Small intestine (tissue), 7 donors: ENCODE measurements at regions not wholly inside any gene's neighbourhood (a gene's known extent, or its start where the extent isn't known, plus 50 kb on each side); places are given as distances from the start of the nearest gene placed in this dataset.

Experiments used
- DNase-seq, 2 donors: peaks; one replicate each; pipeline versions ENCODE4 v3.0.0 to v3.0.0-alpha.2; 2013
- FAIRE-seq: peaks from 2 replicates; lab custom pipeline; 2012; peaks lifted over from hg19 to GRCh38; lab: Jason Lieb, UNC
- H3K27ac ChIP-seq, 3 donors: one replicate each; pipeline ENCODE4 v1.5.1; 2013; ENCODE audit warnings: low read length in 2 of 3, mild to moderate bottlenecking in 2 of 3, control low read depth in 1 of 3, inconsistent platforms in 1 of 3, low read depth in 1 of 3, moderate library complexity in 1 of 3
- H3K27me3 ChIP-seq, 3 donors: one replicate each; pipeline ENCODE4 v1.6.1; 2013; ENCODE audit warnings: low read length in 3 of 3, inconsistent platforms in 1 of 3; ENCODE audit not compliant: control insufficient read depth in 3 of 3, insufficient read depth in 3 of 3
- H3K36me3 ChIP-seq, 3 donors: one replicate each; pipeline ENCODE4 v1.6.1; 2013; ENCODE audit warnings: low read length in 3 of 3, inconsistent platforms in 1 of 3, low read depth in 1 of 3, mild to moderate bottlenecking in 1 of 3, moderate library complexity in 1 of 3; ENCODE audit not compliant: control insufficient read depth in 3 of 3, insufficient read depth in 2 of 3
- H3K4me1 ChIP-seq, 3 donors: one replicate each; pipeline ENCODE4 v1.6.1; 2013; ENCODE audit warnings: low read length in 2 of 3, inconsistent platforms in 1 of 3, low read depth in 1 of 3, mild to moderate bottlenecking in 1 of 3, moderate library complexity in 1 of 3; ENCODE audit not compliant: control insufficient read depth in 3 of 3, insufficient read depth in 2 of 3
- H3K4me3 ChIP-seq, 3 donors: one replicate each; pipeline ENCODE4 v1.5.1; 2013; ENCODE audit warnings: low read length in 3 of 3, control low read depth in 1 of 3, inconsistent platforms in 1 of 3, low read depth in 1 of 3, mild to moderate bottlenecking in 1 of 3, moderate library complexity in 1 of 3
- H3K9me3 ChIP-seq, 2 donors: one replicate each; pipeline ENCODE4 v1.6.1; 2013; ENCODE audit warnings: low read depth in 1 of 2, low read length in 1 of 2; ENCODE audit not compliant: control insufficient read depth in 2 of 2, insufficient read depth in 1 of 2
- WGBS, 3 donors: extraction: QIAGEN DNeasy Blood & Tissue Kit; methylation state at CpG; one replicate each; pipeline ENCODE4 v1.1.7; 2013; 5-methylcytosine and 5-hydroxymethylcytosine counted together
- donor health status: healthy with polysubstance abuse.
- donor health status: control.
- donor health status: control.
- donor health status: Bipolar disorder and iron deficiency.
- donor health status: healthy.

DNA sequence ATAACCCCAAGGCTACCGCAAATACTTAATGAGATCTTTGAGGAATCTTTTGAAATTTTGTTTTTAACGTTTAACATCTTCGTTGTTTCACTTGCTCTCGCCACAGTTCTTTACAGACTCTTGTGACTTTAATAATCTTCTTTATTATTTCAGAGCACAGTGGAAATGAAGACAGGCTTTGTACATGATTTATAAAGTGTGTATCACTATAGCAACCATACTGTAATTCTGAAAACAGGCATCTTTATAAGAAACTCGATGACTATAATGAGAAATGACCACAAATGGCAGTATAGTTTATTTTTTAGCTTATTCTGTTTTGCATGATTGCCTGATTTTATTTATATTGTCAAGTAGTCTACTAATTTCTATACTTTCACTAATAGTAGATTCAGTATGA lies 224.4 kb upstream of the GALNTL6 start:
- WGBS, 3 donors, result 71 to 87% (median 76%) methylated on average over 5 of the region's 5 CpGs

GRCh38 chr4:171588051-171588545 lies 225.1 kb upstream of the GALNTL6 start:
- Histone ChIP-seq H3K36me3 (no peaks in the 10 kb centered on the region), H3K27ac (no peak overlapping the region), H3K4me3 (no peak overlapping the region), H3K9me3 (no peaks in the 10 kb centered on the region), H3K4me1 (no peaks in the 10 kb centered on the region), H3K27me3 (no peaks in the 10 kb centered on the region)
- FAIRE-seq (no peak), DNase-seq (no peak)
- WGBS, 3 donors, result 60 to 65% (median 61%) methylated on average over 3 of the region's 3 CpGs

More for the DNA sequence above, 224.4 kb upstream of the GALNTL6 start:
- DNase-seq, result no peak
- FAIRE-seq, result no peak
- Histone ChIP-seq H3K4me3 (no peak overlapping the region), H3K9me3 (no peaks in the 10 kb centered on the region), H3K36me3 (no peaks in the 10 kb centered on the region), H3K4me1 (no peaks in the 10 kb centered on the region), H3K27me3 (no peaks in the 10 kb centered on the region), H3K27ac (no peak overlapping the region)

GRCh38 chr4:171583790-171584189 lies 229.4 kb upstream of the GALNTL6 start:
- Histone ChIP-seq H3K4me3 (no peak overlapping the region), H3K4me1 (no peaks in the 10 kb centered on the region), H3K9me3 (no peaks in the 10 kb centered on the region), H3K27ac (no peak overlapping the region), H3K27me3 (no peaks in the 10 kb centered on the region), H3K36me3 (no peaks in the 10 kb centered on the region)
- FAIRE-seq (no peak), DNase-seq (no peak)

DNA sequence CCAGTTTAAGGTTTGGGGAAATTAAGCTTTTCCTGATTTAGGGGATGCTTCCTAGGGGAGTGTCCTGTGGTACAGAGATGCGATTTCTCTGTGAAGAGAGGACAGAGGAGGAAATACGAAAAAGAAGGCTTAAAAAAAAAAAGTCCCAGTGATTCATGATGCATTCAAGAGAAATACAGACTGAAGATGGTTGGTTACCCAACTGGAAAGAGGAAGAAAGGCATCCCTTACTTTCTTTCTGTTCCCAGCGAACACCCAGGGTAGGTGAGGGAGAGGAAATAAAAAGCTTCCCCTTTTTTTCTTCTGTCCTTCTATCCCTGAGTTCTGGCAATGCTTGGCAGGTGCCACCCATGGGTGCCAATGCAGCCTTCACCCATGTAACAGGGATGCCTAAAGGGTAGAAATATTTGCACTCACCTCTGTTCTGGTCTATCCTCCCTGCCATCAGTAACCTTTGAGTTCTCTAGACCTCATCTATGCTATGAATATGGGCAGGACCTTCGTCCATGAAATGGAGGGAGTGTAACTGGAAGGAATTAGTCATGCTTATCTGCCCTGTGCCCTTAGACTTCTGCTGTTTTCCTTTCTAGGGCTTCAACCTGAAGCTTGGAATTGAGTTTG lies 230.1 kb upstream of the GALNTL6 start:
- H3K36me3 ChIP-seq, result no peaks in the 10 kb centered on the region
- no peak overlapping the region for H3K4me3 ChIP-seq
- FAIRE-seq (no peak), DNase-seq (no peak)
- 36 to 63% (median 38%) methylated on average over 4 of the region's 4 CpGs for WGBS, 3 donors
- H3K27me3 ChIP-seq, result no peaks in the 10 kb centered on the region
- no peaks in the 10 kb centered on the region for H3K9me3 ChIP-seq
- no peak overlapping the region for H3K27ac ChIP-seq
- no peaks in the 10 kb centered on the region for H3K4me1 ChIP-seq

DNA sequence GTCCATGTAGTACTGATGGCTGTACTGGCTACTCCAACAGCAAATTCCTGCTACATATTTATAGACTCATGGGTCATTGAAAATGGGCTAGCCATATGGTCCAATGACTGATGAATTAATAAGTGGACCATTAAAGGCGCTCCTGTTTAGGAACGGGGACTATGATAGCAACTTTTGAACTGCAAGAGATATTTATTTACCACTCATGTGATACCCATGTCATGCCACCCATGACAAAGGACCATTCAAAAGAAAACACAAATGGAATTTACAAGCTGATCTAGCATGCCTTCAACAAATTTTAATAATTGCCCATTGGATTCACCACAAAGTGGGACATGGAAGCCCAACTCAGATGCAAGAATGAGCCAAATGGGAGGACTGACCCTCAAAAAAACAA lies 240.0 kb upstream of the GALNTL6 start:
- Histone ChIP-seq H3K4me1 (no peaks in the 10 kb centered on the region), H3K9me3 (peaks cover 0 to 5% of the 10 kb centered on the region in 2 donors), H3K27ac (no peak overlapping the region), H3K27me3 (no peaks in the 10 kb centered on the region), H3K36me3 (no peaks in the 10 kb centered on the region), H3K4me3 (no peak overlapping the region)
- WGBS, 3 donors, result 89 to 94% (median 93%) methylated on average over 2 of the region's 2 CpGs
- DNase-seq (no peak), FAIRE-seq (no peak)

GRCh38 chr4:171565130-171565788 lies 247.9 kb upstream of the GALNTL6 start:
- Histone ChIP-seq H3K4me1 (no peaks in the 10 kb centered on the region), H3K4me3 (no peak overlapping the region), H3K9me3 (peaks cover 0 to 5% of the 10 kb centered on the region in 2 donors), H3K27me3 (no peaks in the 10 kb centered on the region), H3K27ac (no peak overlapping the region), H3K36me3 (no peaks in the 10 kb centered on the region)
- 55 to 64% (median 64%) methylated on average over 5 of the region's 5 CpGs for WGBS, 3 donors
- FAIRE-seq (no peak), DNase-seq (no peak)

- no peak for DNase-seq
- no peak overlapping the region for H3K27ac ChIP-seq
- no peak for FAIRE-seq
- no peaks in the 10 kb centered on the region for H3K4me1 ChIP-seq
- H3K27me3 ChIP-seq, result no peaks in the 10 kb centered on the region
- H3K36me3 ChIP-seq, result no peaks in the 10 kb centered on the region
- H3K9me3 ChIP-seq, result no peaks in the 10 kb centered on the region
- 53 to 83% (median 66%) methylated on average over 1 of the region's 1 CpG for WGBS, 3 donors
- no peak overlapping the region for H3K4me3 ChIP-seq
Measured at GRCh38 chr4:171561419-171561818, 251.8 kb upstream of the GALNTL6 start.

DNA sequence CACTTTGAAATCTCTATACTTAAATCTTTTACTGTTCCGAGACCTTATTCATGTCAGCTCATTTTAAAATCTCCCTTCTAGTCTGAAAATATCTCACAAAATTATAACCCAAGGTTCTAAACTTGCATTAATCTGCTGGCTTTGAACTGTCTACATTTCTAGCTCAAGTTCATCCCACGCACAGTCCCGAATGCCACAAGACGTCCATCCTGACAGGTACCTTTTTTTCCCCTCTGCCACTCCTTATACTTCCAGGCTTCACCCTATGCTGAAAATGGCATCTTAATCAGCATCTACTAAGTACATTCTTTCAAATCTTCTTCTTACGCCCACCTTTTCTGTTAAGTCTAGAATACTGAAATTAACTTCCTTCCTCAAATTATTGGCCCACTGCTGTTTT lies 259.2 kb upstream of the GALNTL6 start:
- no peaks in the 10 kb centered on the region for H3K27me3 ChIP-seq
- FAIRE-seq (no peak), DNase-seq (no peak)
- H3K9me3 ChIP-seq, result no peaks in the 10 kb centered on the region
- H3K4me1 ChIP-seq, result no peaks in the 10 kb centered on the region
- no peak overlapping the region for H3K4me3 ChIP-seq
- H3K27ac ChIP-seq, result no peak overlapping the region
- no peaks in the 10 kb centered on the region for H3K36me3 ChIP-seq
- 88 to 93% (median 90%) methylated on average over 5 of the region's 5 CpGs for WGBS, 3 donors
